Inferior parietal cortex (tissue), 1 donor: ENCODE measurements at regions not wholly inside any gene's neighbourhood (a gene's known extent, or its start where the extent isn't known, plus 50 kb on each side); places are given as distances from the start of the nearest gene placed in this dataset.
A peak's percentile ranks its signal among the peaks of the same experiment; 100 is the strongest.
"Not testable (repeated sequence)": the region's sequence is repeated elsewhere in the genome, so short reads cannot be mapped to it uniquely, and the experiment has no call there.

Experiments used
- DNase-seq: peaks from one replicate; pipeline ENCODE4 v3.0.0-alpha.2; 2016; ENCODE audit errors: extremely low spot score

GRCh38 chr9:106218854-106219253 lies 524.5 kb downstream of the TMEM38B start:
- DNase-seq, result no peak

DNA sequence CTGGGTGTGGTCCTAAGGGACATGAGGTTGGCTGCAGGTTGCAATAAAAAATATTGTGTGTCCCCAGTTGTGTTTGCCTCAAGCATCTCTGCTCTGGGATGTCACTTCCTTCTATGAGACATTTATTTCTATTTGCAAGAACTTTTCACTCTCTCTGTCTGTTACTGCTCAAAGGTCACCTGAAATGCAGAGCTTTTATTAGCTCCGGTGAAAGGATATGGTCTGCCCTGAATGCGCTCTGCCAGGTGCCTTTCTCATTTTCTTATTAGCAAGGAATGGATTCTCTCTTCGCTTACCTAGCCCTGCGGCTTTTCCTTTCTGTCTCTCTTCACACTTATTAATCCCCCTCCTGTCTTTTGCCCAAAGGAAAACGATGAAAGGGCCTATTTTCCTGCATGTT lies 526.1 kb downstream of the TMEM38B start:
- no peak for DNase-seq

- peak; percentile 69 for DNase-seq
Observed at GRCh38 chr9:106228861-106229260, 534.5 kb downstream of the TMEM38B start.

DNA sequence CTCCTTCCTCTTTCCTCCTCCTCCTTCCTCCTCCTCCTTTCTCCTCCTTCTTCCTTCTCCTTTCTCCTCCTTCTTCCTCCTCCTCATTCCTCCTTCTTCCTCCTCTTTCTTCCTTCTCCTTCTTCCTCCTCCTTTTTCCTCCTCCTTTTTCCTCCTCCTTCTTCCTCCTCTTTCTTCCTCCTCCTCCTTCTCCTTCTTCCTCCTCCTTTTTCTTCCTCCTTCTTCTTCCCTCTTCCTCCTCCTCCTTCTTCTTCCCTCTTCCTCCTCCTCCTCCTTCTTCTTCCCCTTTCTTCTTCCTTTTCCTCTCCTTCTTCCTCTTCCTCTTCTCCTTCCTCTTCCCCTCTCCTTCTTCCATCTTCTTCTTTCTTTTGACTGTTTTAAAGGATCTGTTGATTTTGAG lies 538.8 kb downstream of the TMEM38B start:
- DNase-seq, result no peak

DNA sequence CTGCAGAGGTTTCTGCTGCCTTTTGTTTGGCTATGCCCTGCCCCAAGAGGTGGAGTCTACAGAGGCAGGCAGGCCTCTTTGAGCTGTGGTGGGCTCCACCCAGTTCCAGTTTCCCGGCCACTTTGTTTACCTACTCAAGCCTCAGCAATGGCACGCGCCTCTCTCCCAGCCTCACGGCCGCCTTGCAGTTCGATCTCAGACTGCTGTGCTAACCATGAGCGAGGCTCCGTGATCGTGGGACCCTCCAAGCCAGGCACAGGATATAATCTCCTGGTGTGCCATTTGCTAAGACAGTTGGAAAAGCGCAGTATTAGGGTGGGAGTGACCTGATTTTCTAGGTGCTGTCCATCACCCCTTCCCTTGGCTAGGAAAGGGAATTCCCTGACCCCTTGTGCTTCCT lies 566.6 kb downstream of the TMEM38B start:
- DNase-seq, result not testable (repeated sequence)

GRCh38 chr9:106277966-106278365 lies 583.6 kb downstream of the TMEM38B start:
- DNase-seq, result no peak

GRCh38 chr9:106283769-106284168 lies 579.2 kb upstream of the ZNF462 start:
- no peak for DNase-seq

DNA sequence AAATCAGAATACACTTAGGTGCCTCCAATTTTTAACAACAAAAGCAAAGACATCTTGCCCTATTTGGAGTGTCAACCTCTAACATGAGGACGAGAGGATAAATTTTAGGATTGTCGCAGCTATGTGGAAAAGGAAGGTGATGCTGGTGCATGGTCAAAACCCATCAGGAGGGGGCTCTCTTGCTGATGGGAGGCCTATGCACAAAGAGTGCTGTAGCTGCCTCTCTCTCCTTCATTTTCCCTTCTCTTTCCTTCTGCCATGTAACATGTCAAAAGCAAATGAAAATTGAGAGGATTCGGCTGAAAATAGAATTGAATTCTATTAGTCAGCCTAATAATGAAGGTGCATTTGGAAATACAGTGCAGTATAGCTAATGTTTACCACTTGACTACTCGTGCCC lies 578.7 kb upstream of the ZNF462 start:
- DNase-seq, result peak; percentile 34

DNA sequence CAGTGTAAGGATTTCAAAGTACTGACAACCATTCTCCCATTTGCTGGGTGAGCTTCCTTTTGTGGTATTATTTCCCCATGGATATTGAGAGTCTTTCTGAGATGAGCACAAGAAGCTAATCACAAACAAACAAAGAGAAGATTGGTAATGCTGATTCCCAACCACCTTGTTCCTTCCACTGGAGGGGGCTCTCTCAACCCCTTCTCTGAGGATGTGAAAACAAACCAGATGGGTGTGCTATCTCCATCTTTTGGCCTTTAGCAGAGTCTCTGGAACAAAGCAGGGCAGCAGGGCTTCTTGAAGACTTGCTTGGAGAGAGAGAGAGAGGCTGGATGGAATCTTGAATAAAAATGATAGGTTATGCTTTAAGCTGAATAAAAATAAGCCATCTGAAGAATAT lies 576.7 kb upstream of the ZNF462 start:
- peak; percentile 60 for DNase-seq

DNA sequence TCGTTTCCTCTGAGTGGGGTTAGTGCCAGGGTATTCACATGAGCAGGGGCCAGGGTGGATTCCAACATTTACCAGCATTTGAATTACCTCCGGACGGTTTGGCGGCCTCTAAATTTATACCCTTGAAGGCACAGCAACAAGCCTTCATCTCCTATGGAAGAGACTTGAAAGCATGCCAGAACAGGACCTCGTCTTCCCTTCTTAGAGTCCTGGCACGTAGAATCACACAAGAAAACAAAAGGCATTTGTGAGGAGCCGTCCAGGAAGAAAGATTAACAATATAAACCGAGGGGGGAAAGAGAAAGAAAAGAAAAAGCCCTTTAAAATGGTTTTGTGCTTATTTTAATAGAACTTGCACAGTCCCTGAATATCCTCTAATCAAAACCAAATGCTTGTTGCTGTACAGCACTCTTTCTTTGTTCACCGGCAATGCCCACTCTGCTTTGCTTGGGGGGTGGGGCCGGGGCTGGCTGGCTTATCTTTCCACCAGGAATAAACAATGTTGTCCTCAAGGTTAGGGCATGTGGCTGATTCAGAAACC lies 575.8 kb upstream of the ZNF462 start:
- peak; percentile 50 for DNase-seq

DNA sequence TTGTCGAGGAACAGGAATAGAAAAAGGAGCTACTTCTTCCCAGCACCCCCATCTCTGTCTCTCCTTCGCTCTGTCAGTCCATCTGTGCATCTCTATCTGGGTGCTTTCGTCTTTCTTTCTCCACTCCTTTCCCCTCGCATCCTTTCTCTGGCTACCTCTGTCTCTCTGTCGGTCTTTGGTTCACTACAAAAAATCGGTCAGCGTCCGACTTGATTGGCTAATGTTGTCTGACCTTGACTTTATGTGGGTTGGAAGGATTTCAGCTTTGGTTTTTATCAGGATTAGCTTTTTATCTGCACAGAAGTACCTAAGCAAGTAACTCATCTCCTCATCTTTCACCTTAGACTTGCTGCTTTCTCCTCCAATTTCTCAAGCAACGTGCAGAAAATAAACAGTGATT lies 575.2 kb upstream of the ZNF462 start:
- DNase-seq, result no peak

DNA sequence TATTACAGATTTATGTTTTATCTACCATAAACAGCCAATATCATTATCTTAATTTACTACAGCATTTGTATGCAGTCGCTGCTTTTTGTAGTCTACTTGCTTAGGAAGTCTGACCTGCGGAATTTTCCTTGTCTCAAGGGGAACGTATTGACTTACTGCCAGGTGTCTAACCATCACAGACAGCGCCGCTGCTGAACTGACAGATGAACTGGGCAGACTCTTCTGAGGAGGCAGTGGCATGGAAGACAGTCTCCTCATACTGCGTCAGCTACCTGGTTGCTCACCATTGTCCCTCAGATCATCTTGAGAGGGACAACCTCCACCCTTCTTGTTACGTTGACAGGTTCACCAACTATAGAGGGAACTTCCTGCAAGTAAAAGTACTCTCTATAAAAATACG lies 574.3 kb upstream of the ZNF462 start:
- no peak for DNase-seq

DNA sequence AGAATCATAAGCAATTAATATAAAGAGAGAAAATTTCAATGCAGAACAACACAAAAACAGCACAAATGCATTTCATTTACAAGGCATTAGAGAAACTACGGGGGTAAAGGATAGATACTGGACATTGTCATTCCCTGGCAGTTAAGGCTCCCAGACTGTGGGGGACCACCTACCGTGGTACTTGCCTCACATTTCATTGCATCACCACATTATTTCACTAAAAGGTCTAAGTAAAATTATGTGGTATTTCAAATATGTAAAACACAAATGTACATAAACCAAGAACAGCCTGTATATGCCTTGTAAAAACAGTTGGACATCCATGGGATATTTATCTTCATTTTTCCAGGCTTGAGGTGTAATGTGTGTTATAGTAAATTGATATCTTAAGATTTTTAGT lies 571.2 kb upstream of the ZNF462 start:
- DNase-seq, result no peak

DNA sequence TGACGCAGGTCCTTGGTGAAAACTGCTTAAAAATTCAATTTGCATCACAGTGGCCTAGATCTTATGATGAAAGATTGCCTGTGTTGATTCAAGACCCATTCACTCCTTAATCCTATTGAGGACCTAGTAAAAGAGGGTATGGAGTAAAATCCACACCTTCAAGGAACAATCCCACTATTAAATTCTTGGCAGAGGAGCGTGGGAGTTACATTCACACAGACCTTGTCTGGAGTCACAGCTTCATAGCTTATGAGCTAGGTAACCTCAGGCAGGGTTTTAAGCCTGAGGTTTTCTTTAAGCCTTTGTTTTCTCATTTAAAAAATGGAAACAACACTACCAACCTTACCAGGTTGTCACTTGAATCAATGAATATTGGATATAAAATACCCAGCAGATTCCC lies 566.5 kb upstream of the ZNF462 start:
- no peak for DNase-seq

GRCh38 chr9:106298997-106299396 lies 564.0 kb upstream of the ZNF462 start:
- no peak for DNase-seq

DNA sequence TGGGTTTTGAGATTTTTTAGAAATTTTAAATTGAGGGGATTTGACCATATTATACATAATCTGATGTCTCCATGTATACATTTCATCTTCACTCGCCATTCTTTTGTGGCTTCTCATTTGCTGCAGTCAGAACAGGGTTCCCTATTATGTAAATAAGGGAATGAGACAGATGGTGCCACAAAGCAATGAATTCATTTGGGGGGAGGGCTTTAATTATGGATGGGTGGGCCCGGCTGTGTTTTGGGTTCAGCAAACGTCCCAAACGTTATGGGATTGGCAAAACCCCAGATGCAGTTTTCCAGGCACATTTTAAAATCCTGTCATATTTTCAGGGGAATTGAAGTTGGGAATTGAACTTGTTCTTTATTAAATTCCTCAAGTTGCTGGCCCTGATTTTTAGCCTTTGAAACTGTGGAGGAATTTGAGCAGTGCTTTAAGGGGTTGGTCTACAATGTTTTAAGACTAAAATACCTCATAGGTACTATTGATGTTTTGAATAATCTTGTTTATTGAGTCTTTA lies 558.5 kb upstream of the ZNF462 start:
- DNase-seq, result no peak

DNA sequence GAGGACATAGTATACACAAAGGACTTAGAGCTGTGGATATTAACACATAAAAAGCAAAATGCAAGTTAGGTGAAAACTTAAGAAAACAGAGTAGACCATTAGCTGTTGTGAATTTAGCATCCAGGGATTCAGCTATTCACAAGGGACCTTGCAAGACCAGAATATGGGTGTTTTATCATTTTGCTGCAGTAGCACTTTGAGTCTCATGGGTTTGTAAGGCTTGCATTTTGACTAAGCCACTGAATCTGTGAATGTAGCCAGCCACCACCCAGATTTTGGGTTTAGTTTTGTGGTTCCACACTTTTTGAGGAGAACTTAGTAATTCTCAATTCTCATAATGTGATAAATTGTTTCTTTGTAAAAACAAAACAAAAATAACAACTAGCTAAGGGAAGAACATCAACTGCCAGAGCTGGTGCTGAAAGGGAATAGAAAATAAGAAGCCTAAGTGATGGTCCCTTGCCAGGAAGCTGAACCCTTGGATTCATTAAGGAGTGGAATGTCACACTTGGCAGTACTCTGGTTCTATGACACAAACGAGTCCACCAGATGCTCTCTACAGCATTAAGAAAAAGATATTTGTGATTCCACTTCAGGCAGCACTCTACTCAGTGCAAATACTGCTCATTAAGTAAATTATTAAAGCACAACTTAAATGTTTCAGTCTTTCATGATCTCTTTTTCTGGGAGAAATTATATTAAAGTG lies 557.4 kb upstream of the ZNF462 start:
- peak; percentile 25 for DNase-seq

- DNase-seq, result no peak
Observed at GRCh38 chr9:106307670-106308069, 555.3 kb upstream of the ZNF462 start.

GRCh38 chr9:106309925-106310324 lies 553.0 kb upstream of the ZNF462 start:
- no peak for DNase-seq

DNA sequence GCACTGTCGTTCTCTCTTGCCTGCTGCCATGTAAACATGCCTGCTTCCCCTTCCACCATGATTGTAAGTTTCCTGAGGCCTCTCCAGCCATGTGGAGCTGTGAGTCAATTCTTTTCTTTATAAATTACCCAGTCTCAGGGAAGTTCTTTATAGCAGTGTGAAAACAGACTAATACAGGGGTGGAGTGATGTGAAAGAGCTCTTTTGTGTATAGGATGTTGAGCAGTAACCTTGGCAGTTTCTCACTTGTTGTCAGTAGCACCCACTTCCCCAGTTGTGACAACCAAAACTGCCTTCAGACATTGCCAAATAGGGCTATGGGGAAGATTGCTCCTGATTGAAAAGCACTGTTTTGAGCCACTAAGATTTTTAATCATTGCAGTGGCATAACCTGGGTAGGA lies 552.2 kb upstream of the ZNF462 start:
- DNase-seq, result no peak

DNA sequence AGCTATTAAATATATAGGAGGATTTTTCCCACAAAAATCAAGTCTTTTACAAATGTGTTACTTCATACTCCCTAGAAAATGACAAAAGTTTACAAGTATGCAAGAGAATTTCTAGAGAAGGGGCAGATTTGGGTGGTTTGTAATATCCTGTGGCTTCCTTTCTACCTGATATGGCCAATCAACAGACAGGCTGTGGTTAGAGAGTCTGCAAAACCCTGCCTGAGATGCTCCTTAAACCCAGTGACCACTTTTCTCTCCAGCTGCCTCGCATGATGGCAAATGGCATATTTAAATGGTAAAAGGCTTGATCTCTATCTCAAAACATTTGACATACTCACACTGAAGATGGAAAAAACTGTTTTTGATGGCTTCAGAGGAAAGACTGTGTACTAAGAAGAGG lies 550.1 kb upstream of the ZNF462 start:
- DNase-seq, result no peak

DNA sequence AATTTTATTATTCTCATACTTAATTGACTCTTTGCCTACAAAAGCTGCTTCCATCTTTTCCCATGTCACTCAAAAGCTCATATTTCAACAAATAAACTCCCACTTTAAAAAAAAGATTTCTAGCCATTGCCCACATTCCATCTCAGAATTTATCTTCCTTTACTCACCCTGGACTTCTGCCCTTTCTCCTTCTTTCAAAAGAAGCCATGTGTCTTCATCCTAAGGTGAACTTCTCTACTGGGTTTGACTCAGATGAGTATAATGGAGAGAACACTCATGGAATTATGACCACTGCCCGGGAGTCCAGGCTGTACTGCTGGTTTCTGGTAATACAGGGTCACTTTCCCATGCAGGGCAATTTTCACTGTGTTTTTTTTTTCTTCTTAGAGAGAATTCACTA lies 548.5 kb upstream of the ZNF462 start:
- no peak for DNase-seq

- DNase-seq, result no peak
Observed at GRCh38 chr9:106321394-106322180, 541.4 kb upstream of the ZNF462 start.
